Suprapubic skin (tissue), 4 donors: ENCODE measurements at regions not wholly inside any gene's neighbourhood (a gene's known extent, or its start where the extent isn't known, plus 50 kb on each side); places are given as distances from the start of the nearest gene placed in this dataset.

Experiments
- DNase-seq, 2 donors: peaks; one replicate each; pipeline ENCODE4 v3.0.0-alpha.2; 2019; ENCODE audit warnings: low spot score in 2 of 2
- H3K27ac ChIP-seq: fragments of 200-600 bp; sonication (generic); one replicate; pipeline ENCODE4 v1.5.1; 2019
- H3K27me3 ChIP-seq: fragments of 200-600 bp; sonication (generic); one replicate; pipeline ENCODE4 v1.5.1; 2019
- H3K36me3 ChIP-seq: fragments of 200-600 bp; sonication (generic); one replicate; pipeline ENCODE4 v1.5.1; 2019
- H3K4me1 ChIP-seq: fragments of 200-600 bp; sonication (generic); one replicate; pipeline ENCODE4 v1.5.1; 2019
- H3K4me3 ChIP-seq: fragments of 200-600 bp; sonication (generic); one replicate; pipeline ENCODE4 v1.5.1; 2019; ENCODE audit warnings: mild to moderate bottlenecking
- H3K9me3 ChIP-seq: fragments of 200-600 bp; sonication (generic); one replicate; pipeline ENCODE4 v1.5.1; 2019
- EP300 ChIP-seq: sonication (generic); formaldehyde crosslinking; IDR thresholded peaks from one replicate; pipeline ENCODE4 v1.6.1; 2017; ENCODE audit warnings: antibody characterized with exemption
- POLR2A ChIP-seq, 2 donors: fragments of 450-650 bp; IDR thresholded peaks; one replicate each; pipeline ENCODE4 v1.6.1; 2017; ENCODE audit warnings: antibody characterized with exemption in 2 of 2, mild to moderate bottlenecking in 2 of 2, moderate library complexity in 2 of 2
- POLR2AphosphoS5 ChIP-seq, 3 donors: sonication (generic); formaldehyde crosslinking; IDR thresholded peaks; one replicate each; pipeline ENCODE4 v1.6.1; 2017; ENCODE audit warnings: antibody characterized with exemption in 3 of 3
- WGBS: methylation state at CpG from one replicate; pipeline ENCODE4 v1.1.5; 2018; 5-methylcytosine and 5-hydroxymethylcytosine counted together
- TF ChIP-seq, protein P1 (sequence below), 2 donors: fragments of 200-600 bp in 1 of 2; fragments of 450-650 bp in 1 of 2; sonication (generic) in 1 of 2; IDR thresholded peaks; one replicate each; pipeline ENCODE4 v1.5.1; 2016 to 2019; ENCODE audit warnings: antibody characterized with exemption in 2 of 2, mild to moderate bottlenecking in 1 of 2, moderate library complexity in 1 of 2

DNA sequence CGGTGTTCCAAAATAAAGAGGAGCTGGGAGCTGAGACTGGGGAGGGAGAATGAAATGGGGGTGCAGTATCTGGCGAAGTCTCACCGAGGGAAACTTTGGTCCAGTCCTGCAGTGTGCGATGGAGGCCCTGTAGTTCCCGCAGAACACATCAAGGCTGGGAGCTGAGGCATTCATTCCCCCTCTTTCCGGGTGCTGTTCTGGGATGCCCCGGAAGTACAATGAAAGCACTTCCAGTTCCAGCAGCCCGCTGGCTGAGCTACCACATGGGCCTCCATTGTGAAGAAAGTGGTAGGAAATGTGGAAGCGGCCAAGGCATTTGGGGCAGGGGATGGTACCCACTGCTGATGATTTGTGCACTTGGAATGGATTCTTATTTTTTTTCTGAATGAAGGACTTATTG is 560.7 kb downstream of the GLRX3 start:
- H3K36me3 ChIP-seq = no peaks in the 10 kb centered on the region
- no peak overlapping the region for H3K4me3 ChIP-seq
- no peak overlapping the region for H3K27ac ChIP-seq
- no peak for DNase-seq
- TF ChIP-seq POLR2AphosphoS5 (IDR thresholded peaks at IDR 0.05) (no peak), EP300 (no peak), POLR2A (IDR thresholded peaks at IDR 0.05) (no peak)
- TF ChIP-seq, protein P1, sequence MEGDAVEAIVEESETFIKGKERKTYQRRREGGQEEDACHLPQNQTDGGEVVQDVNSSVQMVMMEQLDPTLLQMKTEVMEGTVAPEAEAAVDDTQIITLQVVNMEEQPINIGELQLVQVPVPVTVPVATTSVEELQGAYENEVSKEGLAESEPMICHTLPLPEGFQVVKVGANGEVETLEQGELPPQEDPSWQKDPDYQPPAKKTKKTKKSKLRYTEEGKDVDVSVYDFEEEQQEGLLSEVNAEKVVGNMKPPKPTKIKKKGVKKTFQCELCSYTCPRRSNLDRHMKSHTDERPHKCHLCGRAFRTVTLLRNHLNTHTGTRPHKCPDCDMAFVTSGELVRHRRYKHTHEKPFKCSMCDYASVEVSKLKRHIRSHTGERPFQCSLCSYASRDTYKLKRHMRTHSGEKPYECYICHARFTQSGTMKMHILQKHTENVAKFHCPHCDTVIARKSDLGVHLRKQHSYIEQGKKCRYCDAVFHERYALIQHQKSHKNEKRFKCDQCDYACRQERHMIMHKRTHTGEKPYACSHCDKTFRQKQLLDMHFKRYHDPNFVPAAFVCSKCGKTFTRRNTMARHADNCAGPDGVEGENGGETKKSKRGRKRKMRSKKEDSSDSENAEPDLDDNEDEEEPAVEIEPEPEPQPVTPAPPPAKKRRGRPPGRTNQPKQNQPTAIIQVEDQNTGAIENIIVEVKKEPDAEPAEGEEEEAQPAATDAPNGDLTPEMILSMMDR (IDR thresholded peaks at IDR 0.05) = no peak
- H3K9me3 ChIP-seq = no peaks in the 10 kb centered on the region
- 91% methylated on average over 8 of the region's 9 CpGs for WGBS
- peaks cover 8% of the 10 kb centered on the region for H3K27me3 ChIP-seq
- no peaks in the 10 kb centered on the region for H3K4me1 ChIP-seq

DNA sequence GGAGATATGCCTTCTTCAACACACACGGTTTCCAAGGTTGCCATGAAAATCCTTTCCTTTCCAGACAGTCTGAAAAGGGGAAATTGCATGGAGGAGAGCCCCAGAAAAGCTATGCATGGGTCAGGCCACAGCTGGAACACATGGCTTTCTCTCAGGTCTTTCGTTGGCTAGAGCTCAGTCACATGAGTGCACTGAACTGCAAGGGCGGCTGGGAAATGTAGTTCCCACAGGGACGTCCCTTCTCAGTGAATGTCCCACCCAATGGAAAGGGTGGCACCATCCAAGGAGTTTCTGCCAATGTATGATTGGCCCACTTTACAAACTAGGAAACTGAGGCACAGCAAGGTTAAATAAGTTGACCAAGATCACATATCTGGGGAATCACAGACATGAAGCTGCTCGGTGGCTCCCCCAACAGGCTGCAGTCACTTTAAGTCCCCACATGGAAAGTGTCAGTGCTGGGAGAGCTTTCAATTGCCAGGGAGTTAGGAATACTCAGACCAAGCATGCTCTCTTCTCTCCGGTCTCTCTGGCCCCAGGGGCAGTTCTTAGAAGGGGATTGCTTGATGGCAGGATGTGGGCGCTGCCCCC is 571.3 kb downstream of the GLRX3 start:
- Histone ChIP-seq H3K27me3 (peaks cover 5% of the 10 kb centered on the region), H3K27ac (no peak overlapping the region), H3K4me3 (no peak overlapping the region), H3K4me1 (no peaks in the 10 kb centered on the region), H3K36me3 (no peaks in the 10 kb centered on the region), H3K9me3 (no peaks in the 10 kb centered on the region)
- WGBS = 83% methylated on average over 5 of the region's 7 CpGs
- TF ChIP-seq EP300 (no peak), POLR2A (IDR thresholded peaks at IDR 0.05) (no peak), POLR2AphosphoS5 (IDR thresholded peaks at IDR 0.05) (no peak)
- TF ChIP-seq, protein P1 (IDR thresholded peaks at IDR 0.05) = no peak
- no peak for DNase-seq

DNA sequence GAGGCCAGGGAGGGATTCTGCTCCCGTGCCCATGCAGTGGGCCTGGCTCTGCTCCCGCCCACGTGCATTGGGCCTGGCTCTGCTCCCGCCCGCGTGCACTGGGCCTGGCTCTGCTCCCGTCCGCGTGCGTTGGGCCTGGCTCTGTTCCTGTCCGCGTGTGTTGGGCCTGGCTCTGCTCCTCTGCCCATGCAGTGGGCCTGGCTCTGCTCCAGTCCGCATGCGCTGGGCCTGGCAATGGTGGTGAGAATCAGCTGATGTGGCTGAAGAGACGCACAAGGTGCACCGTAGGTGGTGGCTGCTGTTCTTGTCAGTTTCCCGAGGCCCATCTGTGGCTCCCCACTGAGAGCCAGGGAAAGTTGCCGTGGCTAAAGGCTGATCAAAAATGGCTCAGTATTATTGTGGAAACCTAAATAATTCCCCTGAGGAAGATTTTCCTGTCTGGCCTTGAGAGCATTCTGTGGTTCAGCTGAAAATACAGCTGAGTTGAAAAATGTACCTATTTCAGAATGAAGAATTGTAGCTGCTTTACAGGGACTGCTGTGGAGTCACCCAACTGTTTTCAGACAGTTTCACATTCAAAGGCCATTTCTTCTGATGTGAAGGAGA is 572.4 kb downstream of the GLRX3 start:
- no peak overlapping the region for H3K4me3 ChIP-seq
- H3K27me3 ChIP-seq = peaks cover 12% of the 10 kb centered on the region
- no peaks in the 10 kb centered on the region for H3K4me1 ChIP-seq
- H3K27ac ChIP-seq = no peak overlapping the region
- WGBS = 85% methylated on average over 18 of the region's 18 CpGs
- TF ChIP-seq, protein P1 (IDR thresholded peaks at IDR 0.05) = no peak
- no peaks in the 10 kb centered on the region for H3K9me3 ChIP-seq
- H3K36me3 ChIP-seq = no peaks in the 10 kb centered on the region
- no peak for DNase-seq

DNA sequence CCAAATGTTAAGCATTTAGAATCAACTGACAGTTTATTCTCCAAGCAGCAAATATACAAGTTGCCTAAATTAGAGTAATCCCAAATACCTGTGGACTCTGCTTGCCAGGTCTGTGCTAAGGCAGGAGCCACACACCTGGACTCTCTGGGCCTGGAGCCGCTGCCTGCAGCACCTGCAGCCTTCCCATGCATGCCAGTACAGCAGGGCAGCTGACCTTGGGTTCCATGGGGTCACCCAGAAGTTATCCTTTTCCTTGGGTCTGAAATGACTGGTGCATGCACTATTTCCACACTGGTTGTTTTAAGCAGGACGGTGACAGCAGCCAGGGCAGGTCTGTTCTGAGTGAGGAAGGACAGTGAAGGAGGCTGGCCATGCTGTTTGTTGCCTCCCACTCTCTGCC is 573.2 kb downstream of the GLRX3 start:
- H3K9me3 ChIP-seq = no peaks in the 10 kb centered on the region
- TF ChIP-seq POLR2AphosphoS5 (IDR thresholded peaks at IDR 0.05) = no peak
- TF ChIP-seq POLR2A (IDR thresholded peaks at IDR 0.05) = no peak
- TF ChIP-seq, protein P1 (IDR thresholded peaks at IDR 0.05) = no peak
- no peak for TF ChIP-seq EP300

DNA sequence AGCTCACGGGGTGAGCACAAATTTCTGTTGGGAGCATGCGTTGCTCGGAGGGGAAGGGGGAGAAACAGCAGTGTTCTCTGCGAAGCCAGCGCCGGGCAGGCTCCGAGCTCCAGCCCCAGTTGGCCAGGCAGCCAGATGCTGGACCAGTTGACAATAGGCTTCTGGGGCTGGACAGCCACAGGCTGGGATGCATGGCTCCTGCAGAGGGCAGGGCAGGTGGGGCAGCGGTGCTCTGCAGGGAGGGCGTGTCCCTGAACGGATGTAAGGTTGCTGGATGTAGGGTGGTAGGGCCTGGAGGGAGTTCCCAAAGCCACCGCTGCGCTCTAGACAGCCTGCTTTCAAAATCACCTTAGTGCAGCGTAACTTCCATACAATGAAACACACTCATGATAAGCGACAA is 574.9 kb downstream of the GLRX3 start:
- 67% methylated on average over 14 of the region's 14 CpGs for WGBS
- H3K27ac ChIP-seq = no peak overlapping the region
- TF ChIP-seq EP300 (no peak), POLR2A (IDR thresholded peaks at IDR 0.05) (no peak)
- no peak overlapping the region for H3K4me3 ChIP-seq
- no peaks in the 10 kb centered on the region for H3K4me1 ChIP-seq
- no peaks in the 10 kb centered on the region for H3K36me3 ChIP-seq
- no peak for DNase-seq
- no peaks in the 10 kb centered on the region for H3K9me3 ChIP-seq
- peaks cover 19% of the 10 kb centered on the region for H3K27me3 ChIP-seq

More for the DNA sequence above, 573.2 kb downstream of the GLRX3 start:
- Histone ChIP-seq H3K36me3 (no peaks in the 10 kb centered on the region), H3K27ac (no peak overlapping the region), H3K27me3 (peaks cover 15% of the 10 kb centered on the region), H3K4me1 (no peaks in the 10 kb centered on the region), H3K4me3 (no peak overlapping the region)
- no peak for DNase-seq
- 83% methylated on average over 2 of the region's 2 CpGs for WGBS

DNA sequence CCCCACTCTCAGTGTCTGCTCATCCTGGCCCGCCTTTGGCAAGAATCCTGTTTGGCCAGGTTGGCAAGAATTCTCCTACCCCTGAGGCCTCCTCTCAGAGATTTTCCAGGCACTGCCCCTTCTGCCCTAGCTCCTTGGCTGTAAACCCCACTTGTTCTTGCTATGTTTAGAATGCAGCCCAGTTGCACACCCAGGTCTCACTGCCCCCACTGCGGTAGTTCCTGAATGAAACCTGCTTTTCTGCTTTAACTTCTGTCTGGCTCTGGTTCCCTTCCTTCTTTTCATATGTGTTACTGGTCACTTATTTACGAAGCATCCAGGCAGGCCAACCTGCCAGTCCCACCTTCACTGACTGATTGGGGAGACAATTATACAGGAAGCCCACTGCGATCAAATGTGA is 576.9 kb downstream of the GLRX3 start:
- no peak overlapping the region for H3K27ac ChIP-seq
- DNase-seq = no peak
- H3K4me1 ChIP-seq = no peaks in the 10 kb centered on the region
- 65% methylated on average over 4 of the region's 4 CpGs for WGBS
- no peaks in the 10 kb centered on the region for H3K9me3 ChIP-seq
- no peaks in the 10 kb centered on the region for H3K36me3 ChIP-seq
- peaks cover 19% of the 10 kb centered on the region for H3K27me3 ChIP-seq
- no peak overlapping the region for H3K4me3 ChIP-seq
- TF ChIP-seq EP300 = no peak
- TF ChIP-seq POLR2AphosphoS5 (IDR thresholded peaks at IDR 0.05) = no peak
- no peak for TF ChIP-seq POLR2A (IDR thresholded peaks at IDR 0.05)
- TF ChIP-seq, protein P1 (IDR thresholded peaks at IDR 0.05) = no peak
